Trophoblast cell (in vitro differentiated cells and primary cell): ENCODE measurements at regions not wholly inside any gene's neighbourhood (a gene's known extent, or its start where the extent isn't known, plus 50 kb on each side); places are given as distances from the start of the nearest gene placed in this dataset.

ENCODE experiments used
- DNase-seq, 2 donors: peaks; one replicate each; pipeline ENCODE4 v3.0.0-alpha.2; 2016
- H2AFZ ChIP-seq: 2 replicates; pipeline ENCODE4 v1.6.1; 2013; ENCODE audit warnings: low read length, moderate library complexity, mild to moderate bottlenecking; ENCODE audit not compliant: insufficient read depth, poor library complexity
- H2AK5ac ChIP-seq: 2 replicates; pipeline ENCODE4 v1.6.1; 2013; ENCODE audit warnings: mild to moderate bottlenecking, low read length
- H2BK120ac ChIP-seq: 2 replicates; pipeline ENCODE4 v1.6.1; 2013; ENCODE audit warnings: low read length, mild to moderate bottlenecking, moderate library complexity; ENCODE audit not compliant: insufficient read depth, poor library complexity
- H2BK12ac ChIP-seq: 2 replicates; pipeline ENCODE4 v1.6.1; 2013; ENCODE audit warnings: mild to moderate bottlenecking, low read length, moderate library complexity
- H2BK5ac ChIP-seq: 2 replicates; pipeline ENCODE4 v1.6.1; 2013; ENCODE audit warnings: low read length, low read depth, moderate library complexity, mild to moderate bottlenecking; ENCODE audit not compliant: poor library complexity
- H3K14ac ChIP-seq: 2 replicates; pipeline ENCODE4 v1.6.1; 2013; ENCODE audit warnings: mild to moderate bottlenecking, low read length
- H3K18ac ChIP-seq: 2 replicates; pipeline ENCODE4 v1.6.1; 2013; ENCODE audit warnings: mild to moderate bottlenecking, low read length
- H3K23ac ChIP-seq: 2 replicates; pipeline ENCODE4 v1.6.1; 2013; ENCODE audit warnings: low read length
- H3K27ac ChIP-seq: 2 replicates; pipeline ENCODE4 v1.5.1; 2013; ENCODE audit warnings: low read depth, mild to moderate bottlenecking, inconsistent platforms, low read length, moderate library complexity
- H3K27me3 ChIP-seq: 2 replicates; pipeline ENCODE4 v1.6.1; 2013; ENCODE audit warnings: inconsistent platforms, mild to moderate bottlenecking, low read length, moderate library complexity; ENCODE audit not compliant: insufficient read depth
- H3K36me3 ChIP-seq, 2 experiments: 1 replicate in 1 of 2; 2 replicates in 1 of 2; pipeline ENCODE4 v1.6.1; 2013; ENCODE audit warnings: low read length in 2 of 2, mild to moderate bottlenecking in 2 of 2, moderate library complexity in 1 of 2; ENCODE audit not compliant: insufficient read depth in 2 of 2, control insufficient read depth in 1 of 2
- H3K4ac ChIP-seq: 2 replicates; pipeline ENCODE4 v1.6.1; 2013; ENCODE audit warnings: low read depth, mild to moderate bottlenecking, low read length, moderate library complexity
- H3K4me1 ChIP-seq, 2 experiments: 1 replicate in 1 of 2; 2 replicates in 1 of 2; pipeline ENCODE4 v1.6.1; 2013; ENCODE audit warnings: low read length in 2 of 2, mild to moderate bottlenecking in 2 of 2, moderate library complexity in 1 of 2; ENCODE audit not compliant: insufficient read depth in 2 of 2, control insufficient read depth in 1 of 2
- H3K4me2 ChIP-seq: 2 replicates; pipeline ENCODE4 v1.6.1; 2013; ENCODE audit warnings: inconsistent platforms, mild to moderate bottlenecking, low read length, moderate library complexity
- H3K4me3 ChIP-seq: 2 replicates; pipeline ENCODE4 v1.5.1; 2013; ENCODE audit warnings: mild to moderate bottlenecking, low read depth, low read length, inconsistent platforms
- H3K79me1 ChIP-seq: one replicate; pipeline ENCODE4 v1.6.1; 2013; ENCODE audit warnings: low read length
- H3K79me2 ChIP-seq: 2 replicates; pipeline ENCODE4 v1.6.1; 2013; ENCODE audit warnings: low read length, mild to moderate bottlenecking; ENCODE audit not compliant: control insufficient read depth, insufficient read depth, poor library complexity
- H3K9ac ChIP-seq: 2 replicates; pipeline ENCODE4 v1.6.1; 2013; ENCODE audit warnings: mild to moderate bottlenecking, low read length
- H3K9me3 ChIP-seq: 2 replicates; pipeline ENCODE4 v1.6.1; 2013; ENCODE audit warnings: low read depth, mild to moderate bottlenecking, control low read depth, inconsistent platforms, low read length; ENCODE audit not compliant: insufficient read depth
- H4K12ac ChIP-seq: 2 replicates; pipeline ENCODE4 v1.6.1; 2013; ENCODE audit warnings: low read depth, mild to moderate bottlenecking, low read length, moderate library complexity
- H4K8ac ChIP-seq: 2 replicates; pipeline ENCODE4 v1.6.1; 2013; ENCODE audit warnings: low read depth, mild to moderate bottlenecking, low read length, moderate library complexity
- H4K91ac ChIP-seq: one replicate; pipeline ENCODE4 v1.6.1; 2013; ENCODE audit warnings: low read depth, mild to moderate bottlenecking, low read length, moderate library complexity
- WGBS: extraction: QIAGEN DNeasy Blood & Tissue Kit; methylation state at CpG from one replicate; pipeline ENCODE4 v1.1.7; 2013; ENCODE audit warnings: missing lambda C conversion rate; ENCODE audit not compliant: insufficient read length, insufficient coverage; ENCODE audit errors: extremely low coverage; 5-methylcytosine and 5-hydroxymethylcytosine counted together

- H3K9ac ChIP-seq = no peak overlapping the region
- no peaks in the 10 kb centered on the region for H3K79me2 ChIP-seq
- no peak overlapping the region for H3K18ac ChIP-seq
- H3K36me3 ChIP-seq = no peaks in the 10 kb centered on the region
- no peak overlapping the region for H4K91ac ChIP-seq
- WGBS = no CpG with 5 or more reads among the region's 1 CpG
- H2AFZ ChIP-seq = no peak overlapping the region
- no peak overlapping the region for H3K23ac ChIP-seq
- H3K9me3 ChIP-seq = peaks cover 61% of the 10 kb centered on the region
- DNase-seq = no peak
- no peak overlapping the region for H3K4me2 ChIP-seq
- no peak overlapping the region for H2BK12ac ChIP-seq
- H4K8ac ChIP-seq = no peak overlapping the region
- H3K27ac ChIP-seq = no peak overlapping the region
- no peak overlapping the region for H2AK5ac ChIP-seq
- no peak overlapping the region for H3K4me3 ChIP-seq
- H2BK120ac ChIP-seq = no peak overlapping the region
- no peaks in the 10 kb centered on the region for H3K4me1 ChIP-seq
- no peaks in the 10 kb centered on the region for H3K79me1 ChIP-seq
- H3K14ac ChIP-seq = no peak overlapping the region
- no peaks in the 10 kb centered on the region for H3K27me3 ChIP-seq
- no peak overlapping the region for H2BK5ac ChIP-seq
- no peak overlapping the region for H3K4ac ChIP-seq
- no peak overlapping the region for H4K12ac ChIP-seq
Observed at GRCh38 chr10:37638569-37638968, 218.8 kb downstream of the ZNF248 start.

GRCh38 chr10:37634351-37634880, 223.0 kb downstream of the ZNF248 start:
- no peak overlapping the region for H3K18ac ChIP-seq
- H3K27ac ChIP-seq = no peak overlapping the region
- no peaks in the 10 kb centered on the region for H3K79me1 ChIP-seq
- H3K36me3 ChIP-seq = no peaks in the 10 kb centered on the region
- H3K14ac ChIP-seq = no peak overlapping the region
- peaks cover 38% of the 10 kb centered on the region for H3K9me3 ChIP-seq
- H4K8ac ChIP-seq = no peak overlapping the region
- H4K91ac ChIP-seq = no peak overlapping the region
- no peaks in the 10 kb centered on the region for H3K27me3 ChIP-seq
- no peaks in the 10 kb centered on the region for H3K79me2 ChIP-seq
- no peak overlapping the region for H2BK120ac ChIP-seq
- H3K4me1 ChIP-seq = no peaks in the 10 kb centered on the region
- H3K4me3 ChIP-seq = no peak overlapping the region
- no CpG with 5 or more reads among the region's 20 CpGs for WGBS
- H2BK5ac ChIP-seq = no peak overlapping the region
- no peak overlapping the region for H3K9ac ChIP-seq
- no peak overlapping the region for H4K12ac ChIP-seq
- H3K4ac ChIP-seq = no peak overlapping the region
- no peak overlapping the region for H2AFZ ChIP-seq
- no peak overlapping the region for H3K23ac ChIP-seq
- DNase-seq = no peak
- no peak overlapping the region for H3K4me2 ChIP-seq
- no peak overlapping the region for H2BK12ac ChIP-seq
- H2AK5ac ChIP-seq = no peak overlapping the region

- H3K9ac ChIP-seq = no peak overlapping the region
- H3K4ac ChIP-seq = no peak overlapping the region
- H4K91ac ChIP-seq = no peak overlapping the region
- H3K4me2 ChIP-seq = no peak overlapping the region
- H2AK5ac ChIP-seq = no peak overlapping the region
- H3K14ac ChIP-seq = no peak overlapping the region
- no peaks in the 10 kb centered on the region for H3K4me1 ChIP-seq
- DNase-seq = no peak
- no peak overlapping the region for H2BK12ac ChIP-seq
- H3K27me3 ChIP-seq = no peaks in the 10 kb centered on the region
- H3K79me1 ChIP-seq = no peaks in the 10 kb centered on the region
- no CpG with 5 or more reads among the region's 2 CpGs for WGBS
- H3K18ac ChIP-seq = no peak overlapping the region
- no peak overlapping the region for H2AFZ ChIP-seq
- no peak overlapping the region for H3K23ac ChIP-seq
- H3K36me3 ChIP-seq = no peaks in the 10 kb centered on the region
- no peak overlapping the region for H4K8ac ChIP-seq
- H3K79me2 ChIP-seq = no peaks in the 10 kb centered on the region
- no peak overlapping the region for H4K12ac ChIP-seq
- no peak overlapping the region for H2BK120ac ChIP-seq
- no peak overlapping the region for H2BK5ac ChIP-seq
- H3K9me3 ChIP-seq = peaks cover 28% of the 10 kb centered on the region
- no peak overlapping the region for H3K4me3 ChIP-seq
- no peak overlapping the region for H3K27ac ChIP-seq
Observed at GRCh38 chr10:37632641-37633040, 224.8 kb downstream of the ZNF248 start.

- no peaks in the 10 kb centered on the region for H3K4me1 ChIP-seq
- no peak overlapping the region for H3K4me3 ChIP-seq
- no peak overlapping the region for H2BK12ac ChIP-seq
- no peak overlapping the region for H2AK5ac ChIP-seq
- H3K36me3 ChIP-seq = no peaks in the 10 kb centered on the region
- no peak overlapping the region for H3K18ac ChIP-seq
- no peak overlapping the region for H4K8ac ChIP-seq
- no peak overlapping the region for H3K14ac ChIP-seq
- no CpG with 5 or more reads among the region's 5 CpGs for WGBS
- H3K4me2 ChIP-seq = no peak overlapping the region
- H3K79me2 ChIP-seq = no peaks in the 10 kb centered on the region
- no peak overlapping the region for H3K27ac ChIP-seq
- no peak overlapping the region for H4K12ac ChIP-seq
- no peak for DNase-seq
- H3K23ac ChIP-seq = no peak overlapping the region
- H3K79me1 ChIP-seq = no peaks in the 10 kb centered on the region
- no peak overlapping the region for H4K91ac ChIP-seq
- no peak overlapping the region for H3K9ac ChIP-seq
- no peak overlapping the region for H2BK5ac ChIP-seq
- H2BK120ac ChIP-seq = no peak overlapping the region
- H3K27me3 ChIP-seq = no peaks in the 10 kb centered on the region
- no peak overlapping the region for H3K4ac ChIP-seq
- peaks cover 15% of the 10 kb centered on the region for H3K9me3 ChIP-seq
- no peak overlapping the region for H2AFZ ChIP-seq
Observed at GRCh38 chr10:37623506-37623905, 233.9 kb downstream of the ZNF248 start.
